NCI-H128 (cell line): ENCODE measurements at regions not wholly inside any gene's neighbourhood (a gene's known extent, or its start where the extent isn't known, plus 50 kb on each side); places are given as distances from the start of the nearest gene placed in this dataset.

Experiments used
- DNase-seq: peaks from one replicate; lab custom pipeline; 2025; ENCODE audit not compliant: unreplicated experiment; lab: John Stamatoyannopoulos, UW

GRCh38 chr6:87808005-87808757, 106.1 kb upstream of the AKIRIN2 start:
- no peak for DNase-seq

GRCh38 chr6:87807475-87807874, 105.4 kb upstream of the AKIRIN2 start:
- no peak for DNase-seq

DNA sequence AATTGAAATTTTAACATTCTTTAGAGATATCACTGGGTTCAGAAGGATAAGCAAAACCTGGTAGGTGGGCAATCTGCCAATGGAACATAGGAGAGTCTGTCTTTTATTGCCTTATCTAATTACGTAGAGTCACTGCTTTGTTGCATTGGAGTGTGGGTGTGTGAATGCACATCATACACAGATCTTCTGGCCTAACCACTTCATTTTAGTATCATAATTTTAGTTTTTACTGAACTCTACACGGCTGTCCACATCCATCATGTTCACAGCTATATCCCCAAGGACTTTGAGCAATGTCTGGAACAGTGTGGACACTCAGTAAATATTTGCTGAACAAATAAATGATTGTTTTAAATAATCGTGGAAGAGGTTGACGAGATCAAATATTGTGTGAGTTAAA, 104.6 kb upstream of the AKIRIN2 start:
- no peak for DNase-seq

GRCh38 chr6:87806099-87806498, 104.1 kb upstream of the AKIRIN2 start:
- no peak for DNase-seq

DNA sequence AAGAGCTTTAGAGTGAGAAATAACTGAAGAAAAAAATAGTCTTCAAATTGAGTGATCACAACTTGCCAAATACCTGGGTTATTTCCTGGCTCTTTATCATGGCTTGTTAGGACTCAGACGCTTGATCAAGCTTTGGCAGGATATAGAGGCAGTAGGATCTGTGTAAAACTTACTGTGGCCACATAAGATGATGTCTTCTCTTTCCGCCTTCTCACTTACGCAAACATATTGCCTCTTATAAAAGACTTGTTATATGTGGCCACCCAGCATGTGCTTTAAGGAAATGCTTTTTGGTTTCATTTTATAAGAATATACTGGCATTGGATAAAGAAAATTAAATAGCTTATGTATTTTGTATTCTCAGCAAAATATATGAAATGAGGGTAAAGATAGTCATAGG, 101.8 kb upstream of the AKIRIN2 start:
- no peak for DNase-seq

GRCh38 chr6:87799651-87800050, 97.6 kb upstream of the AKIRIN2 start:
- DNase-seq = no peak

- DNase-seq = no peak
Measured at GRCh38 chr6:87798393-87799278, 96.6 kb upstream of the AKIRIN2 start.

GRCh38 chr6:87794922-87795885, 93.2 kb upstream of the AKIRIN2 start:
- no peak for DNase-seq

- DNase-seq = no peak
Measured at GRCh38 chr6:87793315-87793714, 91.3 kb upstream of the AKIRIN2 start.

DNA sequence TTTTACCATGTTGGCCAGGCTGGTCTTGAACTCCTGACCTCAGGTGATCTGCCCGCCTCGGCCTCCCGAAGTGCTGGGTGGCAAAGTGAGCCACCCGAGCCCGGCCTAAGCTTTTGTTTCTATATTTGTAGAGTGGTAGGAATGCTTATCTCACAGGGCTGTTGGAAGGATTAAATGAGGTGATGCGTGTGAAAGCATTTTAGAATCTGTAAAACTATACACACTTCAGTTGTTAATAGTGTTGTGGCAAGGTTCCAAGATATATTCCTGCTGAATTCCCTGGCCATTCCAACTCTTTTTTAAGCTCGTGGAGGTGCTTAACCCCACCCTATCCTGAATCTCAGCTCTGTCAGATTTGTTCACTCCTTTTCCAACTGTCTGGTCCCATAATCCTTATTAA, 89.9 kb upstream of the AKIRIN2 start:
- no peak for DNase-seq

DNA sequence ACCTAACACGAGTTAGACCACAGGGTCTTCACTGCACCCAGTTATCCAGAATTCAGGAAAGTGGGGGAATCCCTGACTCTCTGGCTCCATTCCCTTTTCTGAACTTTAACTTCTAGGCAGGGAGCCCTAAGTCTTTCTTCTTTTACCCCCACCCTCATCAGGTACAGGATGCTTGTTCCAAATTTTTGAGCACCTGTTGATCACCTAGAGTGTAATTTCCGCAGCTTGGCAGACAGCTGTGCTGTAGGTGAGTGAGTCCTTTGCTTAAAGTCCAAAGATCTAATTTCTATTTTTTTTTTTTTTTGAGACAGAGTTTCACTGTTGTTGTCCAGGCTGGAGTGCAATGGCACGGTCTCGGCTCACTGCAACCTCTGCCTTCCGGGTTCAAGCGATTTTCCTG, 89.5 kb upstream of the AKIRIN2 start:
- no peak for DNase-seq

DNA sequence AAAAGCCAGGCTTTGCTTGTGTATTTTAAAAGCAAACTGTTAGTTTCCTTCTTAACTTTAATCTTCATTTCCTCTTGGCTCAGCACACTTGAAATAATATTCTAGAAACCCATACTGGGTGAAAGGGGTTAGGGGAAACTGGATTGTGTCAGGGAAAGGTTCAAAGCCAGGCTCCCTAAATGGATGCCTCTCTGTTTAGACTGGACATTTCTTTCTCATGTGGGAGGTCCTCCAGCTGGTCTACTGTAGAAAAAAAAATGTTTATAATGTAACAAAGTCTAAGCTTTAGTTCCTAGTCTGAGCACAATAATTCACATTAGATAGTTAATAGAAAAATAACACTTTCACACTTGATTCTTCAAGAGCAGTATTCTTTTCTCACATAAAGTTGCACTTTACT, 89.0 kb upstream of the AKIRIN2 start:
- DNase-seq = no peak

GRCh38 chr6:87789900-87790290, 87.9 kb upstream of the AKIRIN2 start:
- DNase-seq = no peak

DNA sequence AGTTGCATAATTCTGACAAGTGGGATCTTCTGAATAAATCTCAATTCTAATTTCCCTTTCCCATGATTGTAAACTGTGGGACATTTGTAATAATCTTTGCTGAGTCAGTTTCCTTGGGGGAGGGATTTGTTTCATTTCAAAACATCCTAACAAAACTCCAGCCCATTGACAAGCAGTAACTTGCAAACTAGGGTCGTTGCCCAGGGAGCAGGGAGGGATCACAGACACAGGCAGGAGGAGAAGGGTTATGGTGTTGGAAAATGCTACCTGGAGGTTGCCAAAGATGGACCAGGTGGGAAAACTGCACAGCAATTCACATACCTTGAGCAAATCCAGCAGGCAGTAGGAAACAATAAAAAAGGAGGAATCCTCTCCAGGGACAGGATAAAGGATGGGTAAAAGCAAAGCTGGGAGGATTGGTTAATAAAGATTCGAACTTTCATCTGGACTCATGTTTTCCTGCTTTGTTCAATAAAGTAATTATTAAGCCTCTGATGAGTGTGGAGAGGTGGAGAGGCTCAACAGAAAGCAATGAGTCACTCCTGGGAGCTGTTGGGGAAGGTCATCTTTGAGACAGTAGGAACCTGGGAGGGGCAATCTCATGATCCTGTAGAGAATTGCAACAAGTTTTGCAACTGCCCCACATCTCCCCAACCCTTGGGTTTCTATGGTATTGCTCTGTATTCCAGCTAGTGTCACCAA, 87.3 kb upstream of the AKIRIN2 start:
- DNase-seq = no peak

DNA sequence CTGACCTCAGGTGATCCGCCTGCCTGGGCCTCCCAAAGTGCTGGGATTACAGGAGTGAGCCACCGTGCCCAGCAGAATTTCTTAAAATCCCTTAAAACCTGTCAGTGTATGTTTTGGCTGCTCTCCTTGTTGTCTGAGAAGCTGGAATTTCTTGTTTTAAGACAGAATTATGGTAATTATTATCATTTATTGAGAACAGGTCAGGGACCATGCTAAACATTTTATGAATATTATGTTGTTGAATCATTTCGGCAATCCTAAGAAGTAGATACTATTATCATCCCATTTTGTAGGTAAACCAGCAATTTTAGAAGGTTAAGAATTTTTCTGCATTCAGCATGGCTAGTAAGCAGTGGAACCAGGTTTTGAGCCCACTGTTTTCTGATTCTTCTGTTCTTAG, 86.1 kb upstream of the AKIRIN2 start:
- DNase-seq = no peak

DNA sequence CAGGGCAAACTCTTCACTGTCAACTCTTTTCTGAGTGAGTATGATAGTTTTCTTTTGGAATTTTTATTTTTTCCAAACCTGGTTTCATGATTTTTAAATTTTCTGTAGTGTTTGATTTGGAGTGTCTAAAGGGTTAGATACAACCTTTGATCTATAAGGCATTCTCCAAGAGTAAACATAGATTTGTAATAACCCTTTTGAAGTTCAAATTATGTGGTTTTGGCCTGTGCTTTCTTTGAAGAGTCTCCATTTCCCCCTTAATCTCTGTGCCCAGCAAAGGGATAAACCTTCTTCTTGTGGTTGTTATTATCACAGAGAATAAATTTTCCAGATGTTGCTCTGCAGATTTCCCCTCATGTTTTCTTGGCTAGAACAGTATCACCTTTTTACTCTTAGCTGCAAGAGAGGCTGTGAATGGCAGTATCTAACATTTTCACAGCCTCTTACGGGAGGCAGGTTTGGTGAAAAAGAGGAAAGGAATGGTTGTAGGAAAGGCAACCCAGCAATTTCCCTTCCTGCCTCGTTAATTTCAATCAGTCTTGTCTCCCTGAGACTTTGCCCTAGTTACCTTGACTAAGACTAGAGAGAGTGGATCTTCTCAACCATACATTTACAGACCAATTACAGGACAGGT, 83.3 kb upstream of the AKIRIN2 start:
- no peak for DNase-seq

DNA sequence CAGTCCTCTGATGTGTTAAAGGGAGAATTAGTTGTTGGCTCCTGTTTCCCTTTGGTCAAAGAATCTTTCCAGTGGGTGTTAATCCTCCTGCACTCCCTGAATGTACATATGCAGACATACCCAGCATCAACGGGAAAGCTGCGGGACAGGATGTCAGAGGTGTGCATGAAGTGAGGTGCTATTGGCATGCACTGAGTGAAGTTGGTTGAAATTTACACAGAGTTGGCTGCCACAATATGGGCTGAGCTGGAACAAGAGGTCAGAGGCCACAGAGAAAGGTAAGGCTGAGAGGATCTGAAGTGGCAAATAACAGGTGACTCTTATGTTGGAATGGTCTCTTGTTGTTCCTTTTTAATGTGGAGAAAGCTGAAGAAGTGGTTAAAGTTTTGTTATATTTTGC, 82.7 kb upstream of the AKIRIN2 start:
- no peak for DNase-seq

DNA sequence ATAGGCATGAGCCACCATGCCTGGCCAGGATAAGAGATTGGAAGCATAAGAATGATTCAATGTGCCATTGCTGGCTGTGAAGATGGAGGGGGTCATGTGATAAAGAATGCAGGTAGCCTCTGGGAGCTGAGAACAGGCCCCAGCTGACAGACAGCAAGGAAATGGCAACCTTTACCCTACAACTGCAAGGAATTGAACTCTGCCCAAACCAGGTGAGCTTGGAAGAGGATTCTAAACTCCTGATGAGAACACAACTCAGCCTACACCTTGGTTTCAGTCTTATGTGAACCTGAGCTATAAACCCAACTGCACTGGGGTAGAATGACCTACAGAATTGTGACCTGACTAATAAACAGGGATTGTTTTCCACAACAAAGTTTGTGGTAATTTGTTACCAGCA, 82.0 kb upstream of the AKIRIN2 start:
- DNase-seq = no peak

GRCh38 chr6:87779542-87779941, 77.5 kb upstream of the AKIRIN2 start:
- DNase-seq = no peak
